Omental fat pad (tissue), 3 donors: ENCODE measurements at regions not wholly inside any gene's neighbourhood (a gene's known extent, or its start where the extent isn't known, plus 50 kb on each side); places are given as distances from the start of the nearest gene placed in this dataset.

Experiments used
- ATAC-seq: fragments of 150-250 bp; one replicate; pipeline ENCODE4 v1.9.1; 2016; ENCODE audit warnings: mild to moderate bottlenecking, moderate library complexity; ENCODE audit not compliant: low FRiP score
- DNase-seq: peaks from one replicate; pipeline ENCODE4 v3.0.0-alpha.2; 2019; ENCODE audit warnings: low spot score
- CTCF ChIP-seq, 3 donors: fragments of 450-650 bp; IDR thresholded peaks; one replicate each; pipeline ENCODE4 v1.5.1; 2016 to 2017; ENCODE audit warnings: antibody characterized with exemption in 3 of 3, mild to moderate bottlenecking in 3 of 3, moderate library complexity in 2 of 3

- TF ChIP-seq CTCF (IDR thresholded peaks at IDR 0.05): no peak
- peak; percentile 76 for ATAC-seq
- no peak for DNase-seq
Measured at GRCh38 chr3:167913219-167913835, 177.8 kb downstream of the SERPINI1 start.

- ATAC-seq (no peak), DNase-seq (no peak)
- no peak for TF ChIP-seq CTCF (IDR thresholded peaks at IDR 0.05)
Measured at GRCh38 chr3:167909952-167910351, 174.4 kb downstream of the SERPINI1 start.

GRCh38 chr3:167909504-167909896 is 174.0 kb downstream of the SERPINI1 start:
- TF ChIP-seq CTCF (IDR thresholded peaks at IDR 0.05): no peak
- DNase-seq: no peak
- ATAC-seq: no peak

- DNase-seq: no peak
- ATAC-seq: no peak
- TF ChIP-seq CTCF (IDR thresholded peaks at IDR 0.05): no peak
Measured at GRCh38 chr3:167908746-167909503, 173.4 kb downstream of the SERPINI1 start.

GRCh38 chr3:167908221-167908620 is 172.7 kb downstream of the SERPINI1 start:
- no peak for TF ChIP-seq CTCF (IDR thresholded peaks at IDR 0.05)
- DNase-seq (no peak), ATAC-seq (no peak)

GRCh38 chr3:167901138-167901537 is 165.6 kb downstream of the SERPINI1 start:
- DNase-seq (no peak), ATAC-seq (no peak)
- no peak for TF ChIP-seq CTCF (IDR thresholded peaks at IDR 0.05)

- ATAC-seq: no peak
- no peak for TF ChIP-seq CTCF (IDR thresholded peaks at IDR 0.05)
- DNase-seq: no peak
Measured at GRCh38 chr3:167899093-167899492, 163.6 kb downstream of the SERPINI1 start.
